HG03558 (cell line): ENCODE measurements at regions not wholly inside any gene's neighbourhood (a gene's known extent, or its start where the extent isn't known, plus 50 kb on each side); places are given as distances from the start of the nearest gene placed in this dataset.
"Not testable (repeated sequence)": the region's sequence is repeated elsewhere in the genome, so short reads cannot be mapped to it uniquely, and the experiment has no call there.

Source experiments
- ATAC-seq: cut with Tn5 transposase; IDR thresholded peaks from one replicate; pipeline ENCODE4 v1.9.1; 2021; ENCODE audit warnings: moderate number of reproducible peaks; ENCODE audit not compliant: unreplicated experiment; ENCODE audit errors: extremely low read depth

- no peak for ATAC-seq
Measured at GRCh38 chr10:91000985-91001384, 80.1 kb upstream of the ANKRD1 start.

GRCh38 chr10:91002656-91003055, 81.8 kb upstream of the ANKRD1 start:
- ATAC-seq, result no peak

DNA sequence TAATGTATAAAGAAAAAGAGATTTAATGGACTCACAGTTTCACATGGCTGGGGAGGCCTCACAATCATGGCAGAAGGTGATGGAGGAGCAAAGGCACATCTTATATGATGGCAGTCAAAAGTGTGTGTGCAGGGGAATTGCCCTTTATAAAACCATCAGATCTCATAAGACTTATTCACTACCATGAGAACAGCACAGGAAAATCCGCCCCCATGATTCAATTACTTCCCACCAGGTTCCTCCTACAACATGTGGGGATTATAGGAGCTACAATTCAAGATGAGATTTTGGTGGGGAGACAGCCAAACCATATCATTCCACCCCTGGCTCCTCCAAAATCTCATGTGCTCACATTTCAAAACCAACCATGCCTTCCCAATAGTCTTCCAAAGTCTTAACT, 82.5 kb upstream of the ANKRD1 start:
- not testable (repeated sequence) for ATAC-seq

- not testable (repeated sequence) for ATAC-seq
Measured at GRCh38 chr10:91005276-91005675, 84.4 kb upstream of the ANKRD1 start.

DNA sequence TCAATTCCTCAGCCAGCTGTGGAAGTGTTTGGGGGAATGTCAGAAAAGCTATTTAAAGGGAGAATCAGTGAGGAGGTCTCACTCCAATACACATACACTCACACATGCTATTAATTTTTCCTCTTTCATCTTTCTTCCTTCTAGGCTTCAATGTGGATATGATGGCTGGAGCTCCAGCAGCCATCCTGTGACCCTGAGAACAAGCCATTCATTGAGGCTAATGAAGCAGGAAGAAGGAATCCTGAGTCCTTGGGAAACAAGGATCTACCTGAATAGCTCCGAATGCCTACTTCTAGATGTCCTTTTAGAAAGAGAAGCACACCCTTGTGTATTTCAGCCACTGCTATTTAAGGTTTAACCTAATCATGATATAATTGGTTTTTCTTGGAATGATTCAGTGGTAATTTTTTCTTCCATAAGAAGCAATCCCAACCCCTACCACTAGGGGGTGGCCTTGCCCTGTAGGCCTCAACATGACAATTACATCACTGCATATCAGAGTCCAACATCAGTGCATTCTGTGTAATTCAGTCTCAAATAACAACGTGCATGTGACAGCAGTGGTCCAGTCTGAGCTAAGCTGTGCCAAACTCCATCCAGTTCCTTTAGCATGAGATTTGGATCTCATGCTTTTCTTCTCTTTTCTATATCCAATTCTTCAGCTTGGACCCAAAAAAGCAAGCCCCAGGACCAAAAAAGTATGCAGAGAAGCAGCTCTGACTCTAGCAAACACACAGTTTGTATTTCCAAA, 85.3 kb upstream of the ANKRD1 start:
- no peak for ATAC-seq

DNA sequence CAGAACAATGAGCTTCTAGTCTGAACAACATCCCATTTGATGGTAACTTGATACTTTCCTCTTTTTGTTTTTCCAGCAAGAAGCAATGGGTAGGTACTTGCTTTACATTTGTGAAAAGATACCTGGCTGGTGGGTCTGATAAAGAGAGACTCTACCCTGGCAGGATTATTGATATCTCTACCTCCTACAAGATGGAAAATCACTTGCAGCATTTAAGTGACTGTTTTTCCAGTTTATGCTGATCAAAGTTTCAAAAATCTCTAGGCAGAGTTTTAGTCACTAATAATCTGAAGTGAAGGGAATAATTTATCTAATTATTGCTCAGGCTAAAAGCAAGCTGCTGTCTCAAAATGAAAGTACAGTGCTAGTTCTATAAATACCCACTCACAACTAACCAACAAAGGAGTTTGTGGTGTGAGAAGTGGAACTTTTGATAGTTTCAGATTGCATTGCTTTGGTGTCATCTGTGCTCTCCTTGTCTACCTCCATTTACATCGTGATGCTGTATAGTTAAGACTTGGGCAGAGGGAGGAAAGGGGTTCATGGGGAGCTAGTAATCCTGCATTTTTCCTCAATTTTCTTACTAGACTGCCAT, 86.0 kb upstream of the ANKRD1 start:
- ATAC-seq, result peak; percentile 85

- ATAC-seq, result no peak
Measured at GRCh38 chr10:91007655-91008054, 86.8 kb upstream of the ANKRD1 start.

DNA sequence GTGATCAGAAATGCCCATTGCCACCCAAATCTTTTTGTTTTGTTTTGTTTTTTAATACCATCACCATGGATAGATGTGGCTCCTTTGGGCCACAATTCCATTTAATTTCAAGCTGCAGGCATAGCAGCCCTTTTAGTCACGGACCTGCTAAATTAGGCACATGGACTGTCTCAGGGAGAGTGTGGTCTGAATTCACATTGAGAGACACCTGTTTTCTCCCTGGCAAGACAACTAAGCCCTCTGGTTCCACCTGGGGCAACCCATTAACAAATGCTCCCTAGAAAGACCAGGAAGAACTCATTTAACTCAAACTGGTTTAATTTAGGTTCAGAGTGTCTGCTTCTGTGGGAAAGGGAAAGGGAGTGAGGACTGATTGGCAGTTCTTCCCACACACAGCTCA, 88.2 kb upstream of the ANKRD1 start:
- ATAC-seq, result no peak

- no peak for ATAC-seq
Measured at GRCh38 chr10:91010952-91011351, 90.1 kb upstream of the ANKRD1 start.

DNA sequence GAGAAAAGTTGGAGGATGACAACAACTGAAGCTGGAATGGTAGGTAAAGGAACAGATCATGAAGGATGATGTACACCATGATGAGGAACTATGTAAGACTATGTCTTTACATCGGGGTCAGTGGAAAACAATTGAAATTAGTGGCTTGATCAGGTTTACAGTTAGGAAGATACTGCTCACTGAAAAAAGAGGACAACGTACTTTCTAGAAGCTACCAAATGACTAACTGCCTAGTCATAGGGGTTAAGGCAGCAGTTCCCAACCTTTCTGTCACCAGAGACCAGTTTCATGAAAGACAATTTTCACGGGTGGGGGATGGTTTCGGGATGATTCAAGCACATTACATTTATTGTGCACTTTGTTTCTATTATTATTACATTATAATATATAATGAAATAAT, 91.6 kb upstream of the ANKRD1 start:
- ATAC-seq, result no peak

- no peak for ATAC-seq
Measured at GRCh38 chr10:91013985-91014384, 93.1 kb upstream of the ANKRD1 start.

GRCh38 chr10:91017198-91017597, 96.3 kb upstream of the ANKRD1 start:
- no peak for ATAC-seq

DNA sequence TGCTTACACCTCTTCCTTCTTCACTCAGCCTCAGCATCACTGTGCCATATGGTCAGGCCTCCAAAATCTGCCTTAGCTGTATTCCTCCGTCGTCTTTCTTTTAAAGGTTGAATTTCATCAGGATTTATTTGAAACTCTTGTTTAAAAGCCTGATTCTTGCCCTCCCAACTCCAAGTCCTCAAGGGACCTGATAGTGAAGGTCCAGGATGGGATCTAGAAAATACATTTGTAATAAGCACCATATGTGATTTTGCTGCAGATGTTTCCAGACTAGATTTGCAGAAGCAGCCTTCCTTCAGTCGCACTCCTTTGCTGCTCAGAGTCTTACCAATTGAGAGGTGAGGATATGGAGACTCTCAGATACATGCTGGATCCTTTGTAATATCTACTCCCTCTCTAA, 101.0 kb upstream of the ANKRD1 start:
- no peak for ATAC-seq

DNA sequence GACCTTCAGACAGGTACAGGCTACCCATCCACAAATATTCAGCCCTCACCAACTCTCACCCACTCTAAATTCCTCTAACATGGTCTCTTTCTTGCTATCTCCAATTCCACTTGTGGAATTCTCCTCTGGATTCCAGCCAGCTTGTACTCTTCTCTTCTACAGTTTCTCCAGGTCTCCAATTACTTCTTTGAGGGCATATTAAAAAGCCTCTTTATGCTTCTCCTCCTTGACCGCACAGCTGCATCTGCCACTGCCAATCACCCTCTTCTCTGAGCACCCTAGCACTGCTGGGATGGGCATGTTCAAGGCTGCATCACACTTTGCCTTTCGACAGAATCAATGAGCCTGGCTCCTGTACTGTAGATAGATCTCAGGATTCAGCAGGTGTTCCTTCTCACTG, 101.5 kb upstream of the ANKRD1 start:
- no peak for ATAC-seq

DNA sequence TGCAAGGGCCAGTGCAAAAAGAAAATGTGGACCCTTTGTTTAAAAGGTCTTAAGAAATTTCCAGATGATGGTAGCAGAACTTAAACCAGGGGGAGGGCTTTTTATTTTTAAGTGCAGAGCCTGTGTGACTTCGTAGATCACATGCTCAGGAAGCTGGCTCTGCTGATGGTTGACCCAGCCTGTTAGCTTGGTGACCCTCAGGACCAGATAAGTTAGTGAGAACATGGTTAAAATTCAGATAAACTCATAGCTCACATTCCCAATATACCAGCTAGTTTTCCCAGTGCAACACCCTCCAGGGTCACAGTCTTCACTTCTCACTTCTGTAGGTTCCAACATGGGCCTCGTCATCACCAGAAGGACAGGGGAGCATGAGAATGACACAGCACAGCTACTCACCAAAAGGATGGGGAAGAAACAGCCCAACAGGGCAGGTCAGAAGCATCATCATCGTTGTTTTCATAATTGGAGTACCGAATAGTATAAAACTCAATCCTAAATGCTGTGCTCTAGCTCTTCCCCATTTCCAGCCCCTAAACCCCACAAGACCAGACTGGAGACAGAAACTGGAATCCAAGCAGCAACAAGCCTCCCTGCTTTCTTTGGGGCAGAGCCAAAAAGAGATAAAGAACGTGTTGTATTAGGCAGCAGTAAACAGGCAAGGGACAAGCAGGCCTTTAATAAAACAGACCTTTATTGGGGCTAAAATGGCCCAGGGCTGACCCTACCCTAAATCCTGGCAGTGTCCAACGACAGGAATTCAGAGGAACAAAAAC, 102.2 kb upstream of the ANKRD1 start:
- no peak for ATAC-seq

DNA sequence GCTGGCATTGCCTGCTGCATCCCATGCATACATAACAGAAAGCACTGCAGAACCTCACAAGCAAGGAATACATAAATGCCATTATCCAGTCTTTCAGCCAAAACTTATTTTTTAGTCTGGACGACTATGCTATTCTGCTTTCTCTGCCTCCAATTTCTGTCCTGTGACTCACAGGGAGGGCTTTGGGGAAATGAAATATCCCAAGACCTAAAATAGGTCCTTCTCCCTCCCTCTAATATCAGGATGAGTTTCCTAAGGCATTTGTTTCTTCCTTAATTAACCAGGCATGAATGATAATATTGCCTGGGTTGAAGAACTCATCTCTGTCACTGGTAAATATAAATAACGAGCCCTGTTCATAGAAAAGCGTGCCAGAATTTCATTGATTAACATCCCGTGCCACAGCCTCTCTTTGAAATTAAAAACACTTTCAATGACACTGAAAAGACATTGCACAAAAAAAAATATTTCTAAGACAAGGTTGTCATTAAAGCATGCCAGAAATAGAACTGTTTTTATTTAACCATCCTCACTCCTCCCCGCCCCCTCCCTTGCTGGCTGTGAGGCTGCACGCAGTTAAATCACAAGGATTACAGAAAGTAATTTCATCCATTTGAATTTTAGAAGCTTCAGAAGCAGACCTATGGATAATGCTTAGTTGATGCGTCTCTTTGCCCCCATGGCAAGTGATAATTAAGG, 103.0 kb upstream of the ANKRD1 start:
- ATAC-seq, result no peak

DNA sequence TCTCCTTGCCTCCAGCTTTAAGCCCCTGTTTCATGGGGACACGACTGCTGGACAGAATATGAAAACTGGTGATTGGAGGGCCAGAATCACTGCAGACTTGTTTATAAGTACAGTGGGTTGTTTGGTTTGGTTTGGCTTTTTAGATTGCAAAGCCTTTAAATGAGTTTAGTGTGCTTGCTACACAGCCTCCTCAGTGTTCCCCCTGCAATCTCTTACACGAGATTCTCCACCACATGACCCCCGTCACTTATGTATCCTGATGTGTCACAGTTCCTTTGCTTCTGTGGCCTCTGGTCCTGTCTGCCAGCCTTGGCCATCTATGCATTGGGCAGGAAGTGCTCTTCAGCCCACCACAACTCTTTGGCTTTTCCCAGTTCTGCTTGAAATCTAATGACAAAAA, 103.7 kb upstream of the ANKRD1 start:
- ATAC-seq, result no peak

DNA sequence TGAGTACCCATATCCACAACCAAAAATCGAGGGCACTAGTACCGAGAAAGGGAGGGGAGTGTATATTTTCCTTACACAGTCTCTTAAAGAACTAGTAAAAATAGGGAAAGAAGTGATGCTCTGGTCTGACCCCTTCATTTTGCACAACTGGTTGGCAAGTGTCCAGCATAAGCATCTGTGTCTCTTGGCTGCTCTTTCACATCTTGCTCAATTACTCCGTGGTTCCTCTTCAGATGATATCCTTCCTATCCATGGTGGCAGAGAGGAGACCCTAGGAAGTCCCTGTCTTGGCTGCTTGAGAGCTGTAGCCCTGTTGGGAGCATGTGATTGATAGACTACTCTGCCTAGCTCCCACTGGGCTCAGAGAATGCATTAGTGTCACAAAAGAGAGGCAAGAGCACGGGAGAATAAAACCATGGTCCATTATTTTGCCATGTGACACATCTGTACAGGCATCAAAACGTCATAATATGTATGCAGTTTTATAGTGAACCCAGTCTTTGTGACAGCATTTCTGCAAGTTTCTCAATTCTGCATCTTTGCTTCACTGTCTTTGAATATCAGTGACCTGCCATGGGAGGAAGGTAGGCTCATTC, 111.8 kb upstream of the ANKRD1 start:
- ATAC-seq, result no peak

GRCh38 chr10:91033324-91033950, 112.5 kb upstream of the ANKRD1 start:
- ATAC-seq, result no peak

DNA sequence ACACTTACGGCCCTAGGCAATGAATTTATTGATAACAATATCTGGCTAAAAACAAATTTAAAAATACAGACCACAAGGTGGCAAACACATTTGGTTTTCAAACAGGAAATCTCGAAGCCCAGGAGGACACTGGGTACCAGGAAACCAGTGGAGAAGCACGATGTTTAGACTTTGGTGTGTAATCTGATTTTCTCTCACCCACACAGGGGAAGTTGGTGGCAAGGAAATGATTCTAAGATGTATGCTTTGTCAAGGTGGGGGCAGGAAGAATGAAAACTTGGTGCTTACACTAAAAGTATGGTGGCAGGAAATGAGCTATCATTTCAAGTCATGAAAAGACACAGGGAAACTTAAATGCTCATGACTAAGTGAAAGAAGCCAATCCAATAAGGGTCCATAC, 113.2 kb upstream of the ANKRD1 start:
- ATAC-seq, result no peak
